CD4-positive, alpha-beta T cell treated with Interleukin-15 for 4 hours (primary cell): ENCODE measurements at regions not wholly inside any gene's neighbourhood (a gene's known extent, or its start where the extent isn't known, plus 50 kb on each side); places are given as distances from the start of the nearest gene placed in this dataset.
"Not testable (repeated sequence)": the region's sequence is repeated elsewhere in the genome, so short reads cannot be mapped to it uniquely, and the experiment has no call there.

Source experiments
- DNase-seq: peaks from one replicate; pipeline ENCODE4 v3.0.0-alpha.2; 2020; ENCODE audit warnings: low spot score

- DNase-seq = no peak
These were observed 197.5 kb upstream of the ARL4C start for GRCh38 chr2:234694244-234695013.

GRCh38 chr2:234693681-234694190 lies 196.9 kb upstream of the ARL4C start:
- DNase-seq = not testable (repeated sequence)

GRCh38 chr2:234693191-234693590 lies 196.3 kb upstream of the ARL4C start:
- not testable (repeated sequence) for DNase-seq

- DNase-seq = no peak
These were observed 195.4 kb upstream of the ARL4C start for GRCh38 chr2:234691968-234692955.

GRCh38 chr2:234691214-234691575 lies 194.3 kb upstream of the ARL4C start:
- no peak for DNase-seq

- no peak for DNase-seq
These were observed 193.8 kb upstream of the ARL4C start for GRCh38 chr2:234690569-234691213.

GRCh38 chr2:234689911-234690379 lies 193.1 kb upstream of the ARL4C start:
- no peak for DNase-seq

- DNase-seq = no peak
These were observed 191.0 kb upstream of the ARL4C start for GRCh38 chr2:234687718-234688475.

- DNase-seq = no peak
These were observed 189.4 kb upstream of the ARL4C start for GRCh38 chr2:234686088-234686890.

GRCh38 chr2:234684466-234684865 lies 187.6 kb upstream of the ARL4C start:
- no peak for DNase-seq

- DNase-seq = no peak
These were observed 187.1 kb upstream of the ARL4C start for GRCh38 chr2:234683950-234684349.

- no peak for DNase-seq
These were observed 185.8 kb upstream of the ARL4C start for GRCh38 chr2:234682492-234683228.

- DNase-seq = no peak
These were observed 184.1 kb upstream of the ARL4C start for GRCh38 chr2:234680688-234681619.

GRCh38 chr2:234679741-234680687 lies 183.1 kb upstream of the ARL4C start:
- no peak for DNase-seq

- no peak for DNase-seq
These were observed 182.4 kb upstream of the ARL4C start for GRCh38 chr2:234679301-234679740.

- no peak for DNase-seq
These were observed 181.8 kb upstream of the ARL4C start for GRCh38 chr2:234678711-234679110.

- no peak for DNase-seq
These were observed 181.1 kb upstream of the ARL4C start for GRCh38 chr2:234677758-234678538.
